Hepatocyte (in vitro differentiated cells): ENCODE measurements at regions not wholly inside any gene's neighbourhood (a gene's known extent, or its start where the extent isn't known, plus 50 kb on each side); places are given as distances from the start of the nearest gene placed in this dataset.

Source experiments
- DNase-seq: peaks from one replicate; pipeline ENCODE4 v3.0.0-alpha.2; 2016; ENCODE audit warnings: low spot score
- H2AFZ ChIP-seq: fragments of 200-600 bp; sonication (generic); 2 replicates; pipeline ENCODE4 v1.6.0; 2016; ENCODE audit warnings: antibody characterized with exemption, mild to moderate bottlenecking
- H3K27ac ChIP-seq: fragments of 200-600 bp; sonication (generic); 2 replicates; pipeline ENCODE4 v1.5.1; 2016; ENCODE audit warnings: mild to moderate bottlenecking
- H3K27me3 ChIP-seq: fragments of 200-600 bp; sonication (generic); 2 replicates; pipeline ENCODE4 v1.6.1; 2016
- H3K36me3 ChIP-seq: fragments of 200-600 bp; sonication (generic); replicated peaks from 2 replicates; pipeline ENCODE4 v1.5.1; 2016; ENCODE audit warnings: low read depth; ENCODE audit not compliant: insufficient read depth
- H3K4me1 ChIP-seq: fragments of 200-600 bp; sonication (generic); 2 replicates; pipeline ENCODE4 v1.5.1; 2016; ENCODE audit warnings: mild to moderate bottlenecking, moderate library complexity; ENCODE audit not compliant: insufficient read depth
- H3K4me2 ChIP-seq: fragments of 200-600 bp; sonication (generic); 2 replicates; pipeline ENCODE4 v1.6.0; 2016
- H3K4me3 ChIP-seq: fragments of 200-600 bp; sonication (generic); 2 replicates; pipeline ENCODE4 v1.5.1; 2016; ENCODE audit warnings: mild to moderate bottlenecking
- H3K79me2 ChIP-seq: fragments of 200-600 bp; sonication (generic); 2 replicates; pipeline ENCODE4 v1.6.0; 2017; ENCODE audit warnings: mild to moderate bottlenecking
- H3K9me2 ChIP-seq: fragments of 200-600 bp; sonication (generic); replicated peaks from 2 replicates; pipeline ENCODE4 v1.6.0; 2017; ENCODE audit warnings: mild to moderate bottlenecking; ENCODE audit not compliant: insufficient read depth
- H3K9me3 ChIP-seq: fragments of 200-600 bp; sonication (generic); 2 replicates; pipeline ENCODE4 v1.5.1; 2016; ENCODE audit warnings: low read depth, mild to moderate bottlenecking
- H4K20me1 ChIP-seq: fragments of 200-600 bp; sonication (generic); 2 replicates; pipeline ENCODE4 v1.6.0; 2016; ENCODE audit warnings: mild to moderate bottlenecking; ENCODE audit not compliant: insufficient read depth, poor library complexity, severe bottlenecking
- CTCF ChIP-seq: fragments of 200-600 bp; sonication (generic); IDR thresholded peaks from 2 replicates; pipeline ENCODE4 v1.5.1; 2016; ENCODE audit warnings: antibody characterized with exemption, mild to moderate bottlenecking; ENCODE audit not compliant: poor library complexity
- EZH2 ChIP-seq: fragments of 200-600 bp; sonication (generic); IDR thresholded peaks from 2 replicates; pipeline ENCODE4 v1.6.1; 2016; ENCODE audit warnings: antibody characterized with exemption, mild to moderate bottlenecking, borderline replicate concordance
- EZH2phosphoT487 ChIP-seq: fragments of 200-600 bp; sonication (generic); IDR thresholded peaks from one replicate; pipeline ENCODE4 v1.6.1; 2018; ENCODE audit warnings: antibody characterized with exemption, mild to moderate bottlenecking, low read depth, moderate library complexity; ENCODE audit not compliant: unreplicated experiment, severe bottlenecking
- WGBS: methylation state at CpG from one replicate; pipeline ENCODE4 v1.1.6; 2016; ENCODE audit warnings: low lambda C conversion rate; ENCODE audit errors: missing lambda C conversion rate; 5-methylcytosine and 5-hydroxymethylcytosine counted together

- no peaks in the 10 kb centered on the region for H3K27me3 ChIP-seq
- no peak overlapping the region for H2AFZ ChIP-seq
- no peaks in the 10 kb centered on the region for H3K9me2 ChIP-seq
- no peaks in the 10 kb centered on the region for H3K36me3 ChIP-seq
- TF ChIP-seq CTCF (no peak), EZH2phosphoT487 (no peak), EZH2 (no peak)
- H3K79me2 ChIP-seq: no peaks in the 10 kb centered on the region
- H3K4me2 ChIP-seq: no peak overlapping the region
- no peak overlapping the region for H3K27ac ChIP-seq
- no peaks in the 10 kb centered on the region for H3K9me3 ChIP-seq
- DNase-seq: no peak
- H3K4me1 ChIP-seq: no peaks in the 10 kb centered on the region
- H3K4me3 ChIP-seq: no peak overlapping the region
- no peaks in the 10 kb centered on the region for H4K20me1 ChIP-seq
- WGBS: 63% methylated on average over 5 of the region's 5 CpGs
Measured at GRCh38 chr7:132643302-132643701, 67.0 kb upstream of the PLXNA4 start.

DNA sequence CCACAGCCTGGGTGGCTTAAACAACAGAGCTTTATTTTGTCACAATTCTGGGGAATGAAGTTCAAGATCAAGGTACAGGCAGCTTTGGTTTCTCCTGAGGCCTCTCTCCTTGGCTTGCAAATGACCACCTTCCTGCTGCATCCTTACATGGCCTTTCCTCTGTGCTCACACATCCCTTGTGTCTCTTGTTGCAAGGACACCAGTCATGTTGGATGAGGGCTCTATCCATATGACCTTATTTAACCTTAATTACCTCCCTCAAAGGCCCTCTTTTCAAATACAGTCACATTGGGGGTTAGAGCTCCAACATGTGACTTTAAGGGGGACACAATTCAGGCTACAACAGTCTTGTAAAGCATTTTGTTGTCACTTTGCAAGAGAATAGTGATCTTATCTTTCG lies 65.0 kb upstream of the PLXNA4 start:
- H2AFZ ChIP-seq: no peak overlapping the region
- H3K79me2 ChIP-seq: no peaks in the 10 kb centered on the region
- H3K4me2 ChIP-seq: no peak overlapping the region
- no peak overlapping the region for H3K27ac ChIP-seq
- H3K9me2 ChIP-seq: no peaks in the 10 kb centered on the region
- H3K4me3 ChIP-seq: no peak overlapping the region
- no peaks in the 10 kb centered on the region for H3K36me3 ChIP-seq
- no peaks in the 10 kb centered on the region for H4K20me1 ChIP-seq
- H3K27me3 ChIP-seq: no peaks in the 10 kb centered on the region
- no peaks in the 10 kb centered on the region for H3K4me1 ChIP-seq
- H3K9me3 ChIP-seq: no peaks in the 10 kb centered on the region
- DNase-seq: no peak
- TF ChIP-seq EZH2: no peak
- no peak for TF ChIP-seq EZH2phosphoT487
- no peak for TF ChIP-seq CTCF
- WGBS: 97% methylated on average over 1 of the region's 1 CpG

- Histone ChIP-seq H3K79me2 (no peaks in the 10 kb centered on the region), H3K4me1 (no peaks in the 10 kb centered on the region), H3K4me2 (no peak overlapping the region), H3K27me3 (no peaks in the 10 kb centered on the region), H3K36me3 (no peaks in the 10 kb centered on the region), H3K9me3 (no peaks in the 10 kb centered on the region), H2AFZ (no peak overlapping the region), H4K20me1 (no peaks in the 10 kb centered on the region), H3K4me3 (no peak overlapping the region), H3K27ac (no peak overlapping the region), H3K9me2 (no peaks in the 10 kb centered on the region)
- TF ChIP-seq EZH2 (no peak), EZH2phosphoT487 (no peak), CTCF (no peak)
- peak; percentile 20 for DNase-seq
- 84% methylated on average over 5 of the region's 5 CpGs for WGBS
Measured at GRCh38 chr7:132639983-132640382, 63.7 kb upstream of the PLXNA4 start.

DNA sequence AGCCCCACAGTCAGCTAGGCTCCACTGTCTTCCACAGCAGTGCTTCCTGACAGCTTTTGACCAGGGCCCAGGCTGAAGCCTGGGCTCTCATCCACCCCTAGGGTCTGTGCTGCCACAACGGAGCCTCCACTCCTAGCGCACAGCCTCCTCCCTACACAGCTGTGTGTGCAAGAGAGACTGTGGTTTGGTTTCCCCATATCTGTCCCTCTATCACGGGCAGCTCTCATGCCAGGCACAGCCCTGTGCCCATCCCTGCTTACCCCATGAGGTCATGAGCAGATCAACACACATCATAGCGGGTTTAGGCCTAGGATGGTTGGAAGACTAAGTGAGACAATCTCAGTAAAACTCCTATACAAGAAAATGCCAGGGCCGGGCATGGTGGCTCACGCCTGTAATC lies 61.7 kb upstream of the PLXNA4 start:
- H3K9me3 ChIP-seq: no peaks in the 10 kb centered on the region
- no peak overlapping the region for H2AFZ ChIP-seq
- H3K36me3 ChIP-seq: no peaks in the 10 kb centered on the region
- DNase-seq: no peak
- no peak overlapping the region for H3K27ac ChIP-seq
- H4K20me1 ChIP-seq: no peaks in the 10 kb centered on the region
- no peaks in the 10 kb centered on the region for H3K9me2 ChIP-seq
- TF ChIP-seq EZH2phosphoT487 (no peak), EZH2 (no peak), CTCF (no peak)
- no peaks in the 10 kb centered on the region for H3K79me2 ChIP-seq
- H3K4me1 ChIP-seq: no peaks in the 10 kb centered on the region
- H3K4me2 ChIP-seq: no peak overlapping the region
- H3K27me3 ChIP-seq: no peaks in the 10 kb centered on the region
- whole genome bisulfite sequencing: 92% methylated on average over 6 of the region's 6 CpGs
- H3K4me3 ChIP-seq: no peak overlapping the region
